GM12892 (cell line): ENCODE measurements at regions not wholly inside any gene's neighbourhood (a gene's known extent, or its start where the extent isn't known, plus 50 kb on each side); places are given as distances from the start of the nearest gene placed in this dataset.
"Not testable (repeated sequence)": the region's sequence is repeated elsewhere in the genome, so short reads cannot be mapped to it uniquely, and the experiment has no call there.

ENCODE experiments used
- DNase-seq: peaks from one replicate; pipeline ENCODE4 v3.0.0; 2011; ENCODE audit not compliant: insufficient read length
- FAIRE-seq: peaks from 2 replicates; lab custom pipeline; 2011; peaks lifted over from hg19 to GRCh38; lab: Jason Lieb, UNC
- POLR2A ChIP-seq: IDR thresholded peaks from 2 replicates; pipeline ENCODE4 v1.6.1; 2011; ENCODE audit warnings: low read depth, low read length, control low read depth
- POLR2AphosphoS5 ChIP-seq: IDR thresholded peaks from 2 replicates; pipeline ENCODE4 v1.6.1; 2011; ENCODE audit warnings: low read depth, low read length, control low read depth
- TAF1 ChIP-seq: IDR thresholded peaks from 2 replicates; pipeline ENCODE4 v1.6.1; 2011; ENCODE audit warnings: low read depth, mild to moderate bottlenecking, control low read depth, low read length, borderline replicate concordance

- FAIRE-seq (no peak), DNase-seq (no peak)
- TF ChIP-seq POLR2A (no peak), TAF1 (no peak), POLR2AphosphoS5 (no peak)
These were observed 76.3 kb downstream of the DRAM2 start for GRCh38 chr1:111063595-111063994.

- no peak for DNase-seq
- TF ChIP-seq POLR2AphosphoS5: no peak
- no peak for TF ChIP-seq POLR2A
- FAIRE-seq: no peak
These were observed 77.3 kb downstream of the DRAM2 start for GRCh38 chr1:111062624-111063023.

- TF ChIP-seq POLR2AphosphoS5: no peak
- no peak for TF ChIP-seq TAF1
- TF ChIP-seq POLR2A: no peak
- FAIRE-seq (no peak), DNase-seq (no peak)
These were observed 77.8 kb downstream of the DRAM2 start for GRCh38 chr1:111062081-111062480.

GRCh38 chr1:111054656-111055055 is 85.2 kb downstream of the DRAM2 start:
- FAIRE-seq (no peak), DNase-seq (no peak)
- TF ChIP-seq TAF1 (no peak), POLR2AphosphoS5 (no peak), POLR2A (no peak)

- DNase-seq (no peak), FAIRE-seq (no peak)
- TF ChIP-seq TAF1: no peak
- TF ChIP-seq POLR2AphosphoS5: no peak
- TF ChIP-seq POLR2A: no peak
These were observed 87.6 kb downstream of the DRAM2 start for GRCh38 chr1:111052246-111052645.

GRCh38 chr1:111048253-111048652 is 84.5 kb upstream of the LRIF1 start:
- FAIRE-seq, DNase-seq: not testable (repeated sequence)

- TF ChIP-seq TAF1: no peak
- TF ChIP-seq POLR2AphosphoS5: no peak
- TF ChIP-seq POLR2A: no peak
- FAIRE-seq: peak; percentile 78
These were observed 81.5 kb upstream of the LRIF1 start for GRCh38 chr1:111045033-111045722.

GRCh38 chr1:111032295-111032897 is 68.7 kb upstream of the LRIF1 start:
- no peak for DNase-seq
- peak; percentile 97 for FAIRE-seq
- no peak for TF ChIP-seq POLR2A

More at GRCh38 chr1:111045033-111045722, 81.5 kb upstream of the LRIF1 start:
- no peak for DNase-seq

GRCh38 chr1:111030590-111030989 is 66.9 kb upstream of the LRIF1 start:
- FAIRE-seq (peak; percentile 95), DNase-seq (no peak)
- no peak for TF ChIP-seq POLR2AphosphoS5
- TF ChIP-seq POLR2A: no peak
- no peak for TF ChIP-seq TAF1

GRCh38 chr1:111025109-111025508 is 61.4 kb upstream of the LRIF1 start:
- DNase-seq (no peak), FAIRE-seq (no peak)
- no peak for TF ChIP-seq TAF1
- TF ChIP-seq POLR2A: no peak
- no peak for TF ChIP-seq POLR2AphosphoS5

- TF ChIP-seq TAF1 (no peak), POLR2A (no peak), POLR2AphosphoS5 (no peak)
- DNase-seq (no peak), FAIRE-seq (no peak)
These were observed 51.5 kb upstream of the LRIF1 start for GRCh38 chr1:111015222-111015621.
